CD4-positive, alpha-beta T cell treated with Interleukin-2 at 100 ng/mL for 4 hours (primary cell): ENCODE measurements at regions not wholly inside any gene's neighbourhood (a gene's known extent, or its start where the extent isn't known, plus 50 kb on each side); places are given as distances from the start of the nearest gene placed in this dataset.

Experiments used
- DNase-seq: peaks from one replicate; pipeline ENCODE4 v3.0.0-alpha.2; 2020; ENCODE audit warnings: low spot score

DNA sequence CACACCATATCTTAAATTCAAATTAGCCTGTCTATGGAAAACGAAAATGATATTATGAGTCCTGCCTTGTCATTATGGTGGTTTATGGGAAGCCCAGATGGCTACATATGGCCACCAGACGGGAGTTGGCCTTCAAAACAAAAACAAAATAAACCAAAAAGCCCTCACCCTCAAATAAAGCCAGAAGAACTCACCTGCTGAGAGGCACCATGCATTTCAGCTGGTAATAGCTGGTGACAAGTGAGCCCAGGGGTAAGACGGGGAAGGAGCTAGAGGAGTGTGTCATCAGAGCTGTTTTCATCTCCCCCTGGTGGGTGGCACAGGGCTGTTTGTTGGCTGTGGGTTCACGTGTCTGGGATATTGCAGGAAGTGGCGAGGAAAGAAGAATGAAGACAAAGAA is 152.9 kb downstream of the EFNB2 start:
- DNase-seq = no peak

DNA sequence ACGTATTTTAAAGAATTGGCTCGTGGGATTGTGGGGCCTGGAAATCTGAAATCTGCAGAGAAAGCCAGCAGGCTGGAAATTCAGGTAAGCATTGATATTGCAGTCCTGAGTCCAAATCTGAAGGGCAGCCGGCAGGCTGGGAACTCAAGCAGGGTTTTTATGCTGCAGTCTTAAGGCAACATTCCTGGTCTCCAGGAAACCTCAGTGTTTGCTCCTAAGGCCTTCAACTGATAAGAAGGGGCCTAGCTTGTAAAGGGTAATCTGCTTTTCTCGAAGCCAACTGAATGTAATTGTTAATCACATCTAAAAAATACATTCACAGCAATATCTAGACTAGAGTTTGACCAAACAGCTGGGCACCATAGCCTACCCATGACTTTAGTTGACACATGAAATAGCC is 154.4 kb downstream of the EFNB2 start:
- DNase-seq = no peak

DNA sequence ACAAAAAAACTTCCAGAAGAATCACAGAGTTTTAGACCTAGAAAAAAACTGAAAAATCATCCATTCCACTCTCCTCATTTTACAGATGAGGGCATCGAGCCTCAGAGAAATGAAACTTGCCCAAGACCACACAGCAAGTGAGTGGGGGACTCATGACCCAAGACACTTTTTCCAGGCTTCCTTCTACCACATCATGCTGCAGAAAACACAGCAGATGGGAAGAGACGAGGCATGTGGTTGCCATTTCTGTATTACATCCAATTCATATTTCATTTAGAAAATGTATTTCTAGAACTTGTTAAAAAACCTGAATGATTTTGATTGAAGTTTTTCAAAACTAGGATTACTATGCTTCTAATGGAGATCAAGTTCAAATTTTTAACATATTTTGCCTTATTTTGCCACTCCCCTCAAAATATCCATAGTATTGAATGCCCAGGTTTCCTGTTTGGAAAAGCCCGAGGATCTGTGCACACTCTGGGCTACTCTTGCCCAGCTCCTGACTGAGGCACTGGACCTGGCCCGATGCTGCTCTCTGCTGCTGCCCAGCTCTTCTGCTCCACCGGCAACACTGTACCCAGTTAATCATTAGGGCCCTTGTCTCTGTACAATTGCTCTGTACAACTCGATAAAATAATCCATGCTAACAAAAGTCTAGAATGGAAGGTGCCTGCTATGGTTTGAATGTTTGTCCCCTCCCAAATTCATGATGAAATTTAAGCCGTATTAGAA is 157.4 kb downstream of the EFNB2 start:
- no peak for DNase-seq

DNA sequence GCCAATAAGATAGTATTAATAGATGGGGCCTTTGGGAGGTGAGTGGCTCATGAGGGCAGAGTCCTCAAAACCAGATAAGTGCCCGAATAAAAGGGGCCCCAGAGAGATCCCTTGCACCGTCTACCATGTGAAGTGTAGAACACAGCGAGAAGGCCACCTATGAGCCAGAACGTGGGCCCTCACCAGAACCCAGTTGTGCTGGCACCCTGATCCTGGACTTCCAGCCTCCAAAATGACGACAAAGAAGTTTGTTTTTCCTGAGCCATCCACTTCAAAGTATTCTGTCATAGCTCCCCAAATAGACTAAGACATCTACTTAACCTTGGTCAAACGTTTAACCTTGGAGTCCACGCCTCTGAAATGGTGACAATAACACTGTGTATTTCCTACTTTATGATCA is 158.1 kb downstream of the EFNB2 start:
- DNase-seq = no peak

DNA sequence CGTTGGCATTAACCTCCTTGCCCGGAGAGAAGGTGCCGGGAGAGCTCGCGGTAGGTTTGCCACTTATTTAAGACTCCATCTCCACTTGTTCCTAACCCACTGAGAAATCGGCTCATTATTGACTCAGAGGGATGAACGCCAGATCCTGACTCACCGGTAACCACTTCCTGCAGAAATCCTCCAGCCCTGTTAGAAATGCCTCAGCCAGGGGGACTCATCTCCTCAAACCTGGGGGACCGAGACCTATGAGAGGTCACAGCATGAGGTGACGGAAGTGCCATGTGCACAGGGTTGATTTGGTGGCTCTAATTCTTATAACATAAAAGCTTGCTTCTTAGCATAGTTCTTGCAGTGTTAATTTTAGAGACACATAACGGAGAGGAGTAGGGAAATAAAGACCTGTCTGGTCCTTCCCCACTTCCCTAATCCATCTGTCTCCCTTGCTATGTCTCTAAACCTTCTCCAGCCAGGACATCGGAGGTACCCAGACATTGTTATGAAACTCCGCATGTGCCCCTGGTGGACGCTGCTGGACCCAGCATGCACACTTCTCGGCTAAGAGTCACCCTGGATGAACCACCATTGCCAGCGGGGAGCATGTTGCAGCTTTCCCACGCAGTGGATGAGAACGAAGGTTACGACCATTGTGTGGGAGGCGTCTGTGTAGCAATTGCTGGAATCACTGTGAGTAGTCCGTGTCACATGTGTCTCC is 158.9 kb downstream of the EFNB2 start:
- DNase-seq = no peak

DNA sequence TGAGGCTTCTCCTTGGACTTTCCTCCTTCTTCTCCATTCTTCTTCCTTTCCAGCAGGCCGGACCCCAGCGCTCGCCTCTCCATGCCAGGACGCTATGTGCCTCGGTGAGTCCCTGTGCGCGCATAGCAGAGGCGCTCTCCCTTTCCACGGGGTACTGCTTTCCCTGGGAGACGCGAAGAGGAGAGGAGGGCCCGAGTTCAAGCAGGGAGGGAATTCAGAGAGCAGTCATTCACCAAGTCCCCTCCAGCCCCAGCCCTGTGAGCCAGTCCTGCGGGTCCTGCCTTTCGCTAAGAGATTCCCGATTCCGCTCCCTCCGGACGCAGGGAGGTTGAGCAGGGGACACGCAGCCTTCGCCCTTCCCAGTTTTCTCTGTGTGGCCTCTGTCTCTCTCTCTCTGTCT is 160.4 kb downstream of the EFNB2 start:
- DNase-seq = no peak

DNA sequence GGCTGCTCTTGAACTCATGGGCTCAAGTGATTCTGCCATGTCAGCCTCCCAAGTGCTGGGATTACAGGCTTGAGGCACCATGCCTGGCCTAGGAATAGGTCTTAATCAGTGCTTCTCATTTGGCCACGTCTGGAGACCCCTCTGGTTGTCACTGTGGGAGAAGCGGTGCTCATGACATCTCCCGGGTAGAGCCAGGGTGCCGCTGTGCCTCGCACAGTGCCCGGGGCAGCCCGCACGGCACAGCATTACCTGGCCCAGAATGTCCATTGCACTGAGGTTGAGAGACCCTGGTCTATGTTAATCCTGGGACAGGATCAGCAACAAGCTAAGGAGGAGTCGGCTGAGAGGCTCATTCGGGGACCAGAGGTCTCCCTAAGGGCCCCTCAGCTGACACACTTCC is 160.8 kb downstream of the EFNB2 start:
- DNase-seq = no peak

DNA sequence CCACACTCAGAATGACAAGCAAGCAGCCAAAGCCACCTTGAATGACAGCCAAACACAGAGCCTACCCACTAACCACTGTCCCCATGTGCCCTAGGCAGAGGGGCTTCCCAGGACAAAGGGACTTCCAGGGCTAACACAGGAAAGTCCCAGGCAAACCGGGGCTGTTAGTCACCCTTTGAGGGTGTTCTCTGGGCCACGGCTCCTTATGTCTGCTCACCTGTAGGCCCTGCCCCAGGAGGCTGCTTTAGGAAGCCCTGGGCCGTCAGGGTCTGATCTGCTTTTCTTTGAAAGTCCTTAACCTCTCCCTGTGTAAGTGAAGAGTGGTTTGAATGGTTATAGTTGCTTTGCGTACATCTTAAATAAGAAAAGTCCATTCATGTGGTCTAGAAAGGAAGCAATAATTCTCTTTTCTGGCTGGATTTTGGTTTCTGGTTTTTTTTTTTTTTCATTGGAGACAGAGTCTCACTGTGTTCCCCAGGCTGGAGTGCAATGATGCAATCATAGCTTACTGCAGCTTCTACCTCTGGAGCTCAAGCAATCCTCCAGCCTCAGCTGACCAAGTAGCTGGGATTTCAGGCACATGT is 161.4 kb downstream of the EFNB2 start:
- no peak for DNase-seq

DNA sequence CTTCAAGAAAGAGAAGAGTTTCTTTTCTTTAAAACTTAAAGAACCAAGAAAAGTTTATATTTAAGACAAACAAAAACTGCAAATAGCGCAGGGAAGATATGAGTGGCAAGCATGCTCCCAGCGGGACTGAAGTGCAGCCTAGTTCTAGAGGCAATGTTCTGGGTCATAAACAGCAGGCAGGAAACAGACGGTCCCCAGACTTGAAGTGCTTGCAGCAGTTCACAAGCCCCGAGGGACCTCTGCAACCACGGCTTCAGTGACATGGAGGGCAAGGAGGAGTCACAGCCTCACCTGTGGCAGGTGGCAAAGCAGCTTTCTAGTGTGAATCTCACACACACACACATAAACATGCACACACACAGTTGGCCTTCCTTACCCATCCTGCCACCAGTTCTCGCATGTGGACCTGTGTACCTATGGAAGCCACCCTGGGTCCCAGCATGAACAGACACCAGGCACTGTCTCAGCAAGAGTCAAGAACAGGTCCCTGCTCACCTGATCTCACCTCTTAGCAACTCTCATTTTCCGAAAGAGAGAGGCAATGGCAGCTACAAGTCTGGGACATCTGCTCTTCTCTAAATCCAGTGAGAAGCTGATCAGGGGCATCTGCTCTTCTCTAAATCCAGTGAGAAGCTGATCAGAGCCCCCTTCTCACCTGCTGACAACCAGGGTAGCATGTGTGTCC is 162.0 kb downstream of the EFNB2 start:
- no peak for DNase-seq

DNA sequence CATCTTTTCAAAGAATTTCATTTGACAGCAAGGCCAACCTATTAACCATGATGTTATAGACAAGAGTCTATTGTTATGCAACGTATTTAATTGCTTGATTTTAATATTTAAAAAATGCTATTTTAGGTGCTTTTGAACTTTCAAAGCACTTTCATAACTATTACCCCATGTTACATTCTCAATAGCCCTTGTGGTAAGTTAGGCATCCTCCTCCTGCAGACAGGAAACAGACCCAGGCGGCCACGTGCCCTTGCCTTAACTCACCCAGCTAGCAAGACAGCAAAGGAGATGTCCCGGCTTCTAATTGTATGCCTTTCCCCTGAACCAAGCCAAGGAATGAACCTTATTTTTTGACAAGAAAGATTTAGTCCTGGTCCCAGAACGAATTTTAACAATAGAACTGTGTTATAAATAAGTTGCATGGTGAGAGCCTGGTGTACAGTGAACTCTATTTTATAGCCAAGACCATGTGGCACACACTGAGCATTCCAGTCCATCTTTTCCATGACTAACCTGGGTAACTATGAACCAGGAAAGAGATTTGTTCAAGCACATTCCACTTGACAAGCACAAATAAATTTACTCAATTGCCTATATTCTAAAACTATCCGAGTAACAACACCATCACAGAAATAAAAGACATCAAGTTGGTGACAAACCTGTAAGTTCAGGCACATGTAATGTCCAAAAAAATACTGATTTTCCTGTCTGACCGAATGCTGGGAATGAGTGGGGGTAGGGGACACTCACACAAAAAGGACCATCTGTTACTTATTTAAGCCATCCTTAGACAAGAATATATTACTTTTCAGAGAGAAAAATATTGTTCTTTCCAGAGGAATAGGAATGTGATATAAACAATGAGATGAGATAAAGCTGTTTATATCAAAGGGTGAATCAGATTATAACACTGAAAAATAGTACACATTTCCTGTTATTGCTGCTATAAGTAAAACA is 163.0 kb downstream of the EFNB2 start:
- DNase-seq = no peak

DNA sequence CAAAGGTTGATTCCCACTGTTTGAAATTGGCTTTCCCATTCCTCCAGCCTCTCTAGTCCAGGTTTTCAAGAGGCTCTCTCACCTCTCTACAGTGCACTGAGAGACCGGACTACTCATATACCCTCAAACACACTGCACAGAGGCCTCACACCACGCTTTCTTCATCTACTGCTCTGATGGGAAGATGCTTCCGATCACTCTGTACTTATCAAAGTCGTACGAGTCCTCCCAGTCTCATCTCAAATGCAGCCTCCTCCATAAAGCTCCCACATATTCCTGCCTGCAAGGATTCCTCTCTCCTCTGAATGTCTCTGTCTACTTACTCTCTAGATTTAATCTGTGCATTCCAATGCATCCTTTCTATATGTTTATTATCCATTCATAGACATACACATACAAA is 164.4 kb downstream of the EFNB2 start:
- no peak for DNase-seq

DNA sequence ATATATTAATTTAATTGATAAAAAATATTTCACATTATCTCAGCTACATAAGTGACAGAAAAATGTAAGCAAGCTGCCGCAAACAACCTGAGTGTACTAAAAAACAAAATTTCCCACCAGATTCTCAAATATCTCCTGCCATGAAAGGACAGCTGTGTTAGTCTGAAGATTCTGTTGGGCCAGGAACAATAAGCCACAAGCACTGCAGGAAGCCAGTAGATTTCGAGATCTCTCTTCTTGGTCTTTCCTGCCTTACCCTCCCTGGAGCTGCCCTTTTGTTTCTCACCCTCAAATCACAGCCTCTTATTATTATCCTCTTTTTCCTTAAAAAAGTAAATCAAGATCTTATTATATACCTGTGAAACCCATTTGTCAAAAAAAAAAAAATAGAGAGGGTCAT is 165.6 kb downstream of the EFNB2 start:
- no peak for DNase-seq

DNA sequence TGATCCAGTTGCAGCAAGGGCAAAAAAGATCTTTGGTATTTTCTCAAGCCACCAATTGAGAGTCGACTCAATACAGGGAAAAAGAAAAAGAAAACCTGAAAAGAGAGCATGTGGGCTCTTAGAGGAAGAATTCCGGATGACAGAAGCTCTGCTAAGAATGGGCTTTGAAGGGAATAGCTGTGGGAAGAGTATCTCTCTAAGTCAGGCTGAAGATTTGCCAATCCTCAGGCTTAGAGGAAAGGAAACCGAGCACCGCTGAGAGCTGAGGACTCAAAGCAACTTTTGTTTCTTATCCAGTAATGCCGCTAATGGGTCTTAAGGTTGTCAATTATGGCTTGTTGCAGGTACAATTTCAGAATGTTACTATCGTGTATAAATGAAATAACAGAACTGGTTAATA is 166.4 kb downstream of the EFNB2 start:
- no peak for DNase-seq

DNA sequence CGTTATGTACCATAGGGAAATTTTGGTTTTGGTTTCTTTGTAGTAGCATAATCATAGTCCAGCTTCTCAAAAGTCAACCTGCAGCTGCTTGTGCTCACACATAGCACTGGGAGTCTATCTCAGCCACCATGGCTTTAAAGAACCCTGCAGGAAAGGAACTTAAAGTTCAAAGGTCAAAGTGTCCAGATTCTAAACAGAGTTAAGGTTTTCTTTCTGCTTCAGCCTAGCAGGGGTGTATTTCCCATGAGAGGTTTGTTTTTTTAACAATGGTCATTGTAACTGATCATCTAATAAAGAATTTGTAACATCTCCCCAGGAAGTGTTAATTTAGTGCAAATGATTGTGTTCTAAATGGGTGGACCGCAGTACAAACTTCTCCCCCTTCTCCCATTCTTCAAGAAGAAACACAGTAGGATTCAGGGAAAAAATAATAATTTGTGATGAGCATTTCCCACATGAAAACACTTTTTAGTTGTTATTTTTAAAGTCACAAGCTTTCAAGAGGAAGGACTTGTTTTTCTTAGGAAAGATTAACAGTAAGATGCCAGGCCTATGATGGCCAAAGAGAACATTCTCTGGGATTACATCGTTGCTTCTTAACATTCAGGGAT is 168.0 kb downstream of the EFNB2 start:
- DNase-seq = no peak

DNA sequence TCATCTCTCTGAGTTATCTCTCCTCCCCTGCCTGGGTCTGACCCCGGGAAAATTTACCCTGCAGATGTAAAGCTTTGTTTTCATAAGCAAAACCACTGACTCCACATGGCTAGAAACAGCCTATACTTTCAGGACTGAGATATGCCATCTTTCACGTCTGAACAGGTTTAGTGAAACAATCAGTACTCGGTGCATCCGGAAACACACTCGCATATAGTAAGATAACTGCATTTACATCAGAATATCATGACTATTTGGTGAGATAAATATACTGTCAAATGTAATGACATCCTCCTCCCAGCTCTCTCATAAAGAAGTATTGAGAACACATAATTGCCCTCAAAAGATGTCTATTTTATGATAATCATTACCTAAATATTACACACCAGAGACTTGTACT is 172.8 kb downstream of the EFNB2 start:
- no peak for DNase-seq

DNA sequence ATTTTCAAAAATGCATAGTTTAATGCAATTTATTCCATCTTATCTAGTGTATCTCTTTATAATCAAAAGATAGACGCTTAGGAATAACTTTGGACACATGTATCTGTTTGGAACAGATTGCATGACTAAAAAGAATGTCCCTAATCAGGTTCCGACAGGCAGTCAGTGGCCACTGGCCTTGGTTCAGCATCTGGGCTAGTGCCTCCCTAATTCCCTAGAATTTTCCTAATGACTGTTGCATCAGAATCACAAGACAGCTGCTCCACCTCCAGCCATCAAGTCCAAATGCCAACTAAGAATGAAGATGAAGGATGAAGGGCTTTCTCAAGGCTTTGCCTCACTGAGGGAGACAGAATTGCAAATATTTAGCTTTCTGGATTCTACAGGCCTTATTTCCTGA is 173.8 kb downstream of the EFNB2 start:
- no peak for DNase-seq

DNA sequence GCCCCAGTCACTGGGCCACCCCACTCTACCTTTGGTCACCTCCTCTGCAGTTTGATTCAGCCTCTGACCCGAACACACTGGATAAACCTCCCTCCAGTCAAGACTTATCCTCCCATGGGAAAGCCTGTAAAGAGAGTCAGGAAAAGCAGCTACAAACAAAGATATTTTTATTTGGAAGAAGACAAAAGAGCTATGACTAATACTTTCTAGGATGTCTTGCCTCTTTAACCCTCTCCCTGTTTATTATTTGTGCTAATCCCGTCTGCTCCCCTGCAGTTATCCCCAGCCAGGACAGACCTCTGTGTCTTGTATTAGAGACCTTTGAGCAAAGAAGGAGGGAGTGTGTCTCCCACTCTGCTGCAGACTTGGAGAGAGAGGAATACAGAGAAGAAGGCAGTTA is 178.3 kb downstream of the EFNB2 start:
- DNase-seq = no peak

DNA sequence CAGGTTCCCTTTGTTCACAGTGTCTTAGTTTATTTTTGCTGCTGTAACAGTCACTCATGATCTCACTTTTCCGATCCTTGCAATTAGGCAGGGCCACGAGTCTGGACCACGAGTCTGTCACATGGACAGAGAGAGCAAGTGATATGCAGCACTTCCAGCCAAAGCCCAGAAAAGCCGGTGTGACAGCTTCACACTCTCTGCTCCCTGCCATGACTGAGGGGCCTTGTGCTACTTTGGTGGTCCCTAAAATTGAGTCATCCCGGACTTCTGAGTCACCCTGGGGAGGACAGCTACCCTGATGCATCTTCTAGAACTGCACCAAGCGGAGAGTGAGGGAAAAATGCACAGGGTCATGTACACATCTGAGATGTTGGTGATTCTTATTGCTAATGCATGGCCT is 179.6 kb downstream of the EFNB2 start:
- DNase-seq = no peak

DNA sequence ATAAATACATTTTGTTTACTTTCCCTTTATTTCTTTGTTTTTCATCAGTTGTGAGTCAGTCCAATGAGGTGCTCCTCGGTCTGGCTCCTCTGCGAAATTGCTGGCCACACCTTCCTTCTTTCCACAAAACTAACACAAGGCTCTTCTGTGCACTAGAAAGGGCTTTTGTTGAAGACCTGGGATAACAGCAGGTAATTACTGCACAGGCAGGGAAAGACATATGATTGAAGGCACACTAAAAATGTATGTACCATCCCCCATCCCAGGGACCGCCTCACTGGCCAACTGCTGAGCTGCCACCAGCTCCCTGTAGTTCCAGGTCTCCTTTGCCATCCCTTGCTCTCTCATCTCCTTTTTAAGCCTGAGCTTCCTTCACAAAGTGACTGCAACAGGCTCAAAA is 180.5 kb downstream of the EFNB2 start:
- no peak for DNase-seq

DNA sequence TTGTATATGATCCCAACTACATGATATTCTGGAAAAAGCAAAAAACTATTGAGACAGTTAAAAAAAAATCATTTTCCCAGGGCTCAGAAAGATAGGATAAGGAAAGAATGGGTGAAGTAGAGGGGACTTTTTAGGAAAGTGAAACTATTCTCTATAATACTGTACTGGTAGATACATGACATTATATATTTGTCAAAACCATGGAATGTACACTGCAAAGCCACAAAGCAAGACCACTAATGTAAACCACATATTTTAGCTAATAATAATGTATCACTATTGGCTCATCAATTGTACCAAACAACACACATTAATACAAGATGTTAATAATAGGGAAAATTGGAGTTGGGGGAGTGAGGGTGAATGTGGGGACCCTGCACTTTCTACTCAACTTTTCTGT is 182.6 kb downstream of the EFNB2 start:
- no peak for DNase-seq

DNA sequence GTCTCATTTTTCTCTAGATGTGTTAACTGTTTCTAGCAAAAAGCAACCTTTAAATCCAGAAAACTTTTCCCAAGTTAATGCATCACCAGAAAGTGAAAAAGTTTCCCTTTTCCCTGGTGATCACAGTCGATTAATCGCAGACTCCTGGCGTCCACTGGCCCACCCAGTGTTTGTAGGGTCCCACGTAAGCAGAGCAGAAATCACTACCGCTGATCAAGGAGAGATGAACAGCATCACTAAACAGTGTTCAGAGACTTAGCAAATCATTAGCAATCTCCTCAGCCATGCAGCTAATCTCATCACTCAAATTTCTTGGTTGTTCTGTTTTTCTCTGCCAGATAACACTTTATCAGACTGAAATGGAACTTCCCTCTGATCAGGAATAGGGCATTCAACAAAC is 184.2 kb downstream of the EFNB2 start:
- DNase-seq = no peak
